Heart right ventricle (tissue), 16 donors: ENCODE measurements at regions not wholly inside any gene's neighbourhood (a gene's known extent, or its start where the extent isn't known, plus 50 kb on each side); places are given as distances from the start of the nearest gene placed in this dataset.

Source experiments
- ATAC-seq, 8 donors: fragments of 200-7000 bp; cut with Tn5 transposase; one replicate each; pipeline ENCODE4 v1.9.1; 2020; ENCODE audit warnings: mild to moderate bottlenecking in 8 of 8, moderate library complexity in 8 of 8, moderate number of reproducible peaks in 1 of 8
- DNase-seq, 2 donors: peaks; one replicate each; pipeline ENCODE4 v3.0.0-alpha.2; 2020
- H3K27ac ChIP-seq, 10 donors: fragments of 200-600 bp; sonication (generic) in 2 of 10; one replicate each; pipeline versions ENCODE4 v1.5.0 to v1.8.0; 2020 to 2022; ENCODE audit warnings: mild to moderate bottlenecking in 3 of 10
- H3K27me3 ChIP-seq, 7 donors: fragments of 200-600 bp; one replicate each; pipeline ENCODE4 v1.8.0; 2021 to 2022; ENCODE audit warnings: mild to moderate bottlenecking in 2 of 7
- H3K36me3 ChIP-seq, 9 donors: fragments of 200-600 bp; sonication (generic) in 1 of 9; one replicate each; pipeline versions ENCODE4 v1.5.0 to v1.8.0; 2020 to 2022; ENCODE audit warnings: mild to moderate bottlenecking in 2 of 9
- H3K4me1 ChIP-seq, 9 donors: fragments of 200-600 bp; sonication (generic) in 1 of 9; one replicate each; pipeline versions ENCODE4 v1.5.0 to v1.8.0; 2020 to 2022; ENCODE audit warnings: mild to moderate bottlenecking in 4 of 9
- H3K4me3 ChIP-seq, 10 donors: fragments of 200-600 bp; sonication (generic) in 2 of 10; one replicate each; pipeline versions ENCODE4 v1.5.0 to v1.8.0; 2020 to 2022; ENCODE audit warnings: mild to moderate bottlenecking in 7 of 10, moderate library complexity in 2 of 10
- H3K9me3 ChIP-seq, 11 donors: fragments of 200-600 bp in 10 of 11; sonication (generic) in 2 of 11; one replicate each; pipeline versions ENCODE4 v1.5.0 to v1.8.0; 2013 to 2022; ENCODE audit warnings: mild to moderate bottlenecking in 2 of 11, control low read depth in 1 of 11, moderate library complexity in 1 of 11
- WGBS, 2 donors: extraction: QIAGEN DNeasy Blood & Tissue Kit; methylation state at CpG; one replicate each; pipeline ENCODE4 v1.1.7; 2013; ENCODE audit warnings: inconsistent platforms in 1 of 2; 5-methylcytosine and 5-hydroxymethylcytosine counted together
- intact Hi-C, 10 donors: fragments of 100-400 bp; cut with DNase I; formaldehyde crosslinking; loops; one replicate each; pipeline versions ENCODE4 v1.11.1 to v1.14.2; 2022
- TF ChIP-seq, protein P1 (sequence below), 9 donors: fragments of 200-600 bp; sonication (generic) in 2 of 9; IDR thresholded peaks; one replicate each; pipeline versions ENCODE4 v1.5.0 to v1.8.0; 2021 to 2022; ENCODE audit warnings: antibody characterized with exemption in 9 of 9, mild to moderate bottlenecking in 5 of 9, moderate library complexity in 1 of 9
- donor health status: Arrhythmogenic right ventricular cardiomyopathy.
- donor health status: ischemic (EF 13 %, LVEDD 7.1; RV severe dilation, severe dysfunction).
- donor health status: healthy with polysubstance abuse.
- donor health status: DM: no; HTN: yes; CAD: no.
- donor health status: DM: no; HTN: no; CAD: no.
- donor health status: ischemic (EF 25% LVEDD 6.9; RV normal size, moderate dysfunction).
- donor health status: ischemic (EF 25% LVEDD 5.7; RV mildly dilated, moderate dysfunction).
- donor health status: healthy.
- donor health status: DM: yes; HTN: yes; CAD: no.
- donor health status: Ischemic cardiomyopathy.
- donor health status: ischemic (EF 35%, LVEDD 5.7; RV mildly dilated, moderate dysfunction).
- donor health status: nonischemic (EF 11% LVEDD 7.7; RV severe dilation, severe dysfunction).
- donor health status: DM: yes; HTN: yes; CAD: no.
- donor health status: PGD.
- donor health status: ischemic (EF 29% LVEDD 5.4; RV normal size, mild dysfunction).
- donor health status: nonischemic (EF 23%, LVEDD 6.1; RV moderate dilation, normal function).

DNA sequence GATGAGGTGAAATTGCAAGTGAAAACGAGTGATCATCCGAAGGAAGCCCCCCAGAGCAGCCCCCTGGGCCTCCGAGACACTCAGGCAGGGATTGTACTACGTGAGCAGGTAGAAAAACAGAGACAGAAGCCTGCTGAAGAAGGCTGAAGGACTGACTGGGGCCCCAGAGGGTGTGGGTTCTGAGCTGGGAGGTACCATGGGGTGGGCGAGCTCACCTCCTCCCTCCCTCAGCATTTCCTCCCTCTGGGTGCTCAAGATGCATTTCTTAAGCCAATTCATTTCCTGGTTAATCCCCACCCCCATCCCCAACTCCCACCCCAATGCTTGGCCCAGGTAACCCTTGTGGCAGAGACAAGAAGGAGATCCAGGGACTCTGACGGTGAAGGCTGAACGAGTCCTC lies 108.7 kb downstream of the BDH1 start:
- Histone ChIP-seq H3K4me1 (no peaks in the 10 kb centered on the region), H3K4me3 (no peak overlapping the region), H3K36me3 (no peaks in the 10 kb centered on the region), H3K9me3 (no peaks in the 10 kb centered on the region), H3K27me3 (no peaks in the 10 kb centered on the region), H3K27ac (no peak overlapping the region)
- 85 to 89% methylated on average over 7 of the region's 7 CpGs for WGBS, 2 donors
- TF ChIP-seq, protein P1, sequence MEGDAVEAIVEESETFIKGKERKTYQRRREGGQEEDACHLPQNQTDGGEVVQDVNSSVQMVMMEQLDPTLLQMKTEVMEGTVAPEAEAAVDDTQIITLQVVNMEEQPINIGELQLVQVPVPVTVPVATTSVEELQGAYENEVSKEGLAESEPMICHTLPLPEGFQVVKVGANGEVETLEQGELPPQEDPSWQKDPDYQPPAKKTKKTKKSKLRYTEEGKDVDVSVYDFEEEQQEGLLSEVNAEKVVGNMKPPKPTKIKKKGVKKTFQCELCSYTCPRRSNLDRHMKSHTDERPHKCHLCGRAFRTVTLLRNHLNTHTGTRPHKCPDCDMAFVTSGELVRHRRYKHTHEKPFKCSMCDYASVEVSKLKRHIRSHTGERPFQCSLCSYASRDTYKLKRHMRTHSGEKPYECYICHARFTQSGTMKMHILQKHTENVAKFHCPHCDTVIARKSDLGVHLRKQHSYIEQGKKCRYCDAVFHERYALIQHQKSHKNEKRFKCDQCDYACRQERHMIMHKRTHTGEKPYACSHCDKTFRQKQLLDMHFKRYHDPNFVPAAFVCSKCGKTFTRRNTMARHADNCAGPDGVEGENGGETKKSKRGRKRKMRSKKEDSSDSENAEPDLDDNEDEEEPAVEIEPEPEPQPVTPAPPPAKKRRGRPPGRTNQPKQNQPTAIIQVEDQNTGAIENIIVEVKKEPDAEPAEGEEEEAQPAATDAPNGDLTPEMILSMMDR (IDR thresholded peaks at IDR 0.05), result no peak
- intact Hi-C loops, result no loop called here
- ATAC-seq (no peak), DNase-seq (no peak)

DNA sequence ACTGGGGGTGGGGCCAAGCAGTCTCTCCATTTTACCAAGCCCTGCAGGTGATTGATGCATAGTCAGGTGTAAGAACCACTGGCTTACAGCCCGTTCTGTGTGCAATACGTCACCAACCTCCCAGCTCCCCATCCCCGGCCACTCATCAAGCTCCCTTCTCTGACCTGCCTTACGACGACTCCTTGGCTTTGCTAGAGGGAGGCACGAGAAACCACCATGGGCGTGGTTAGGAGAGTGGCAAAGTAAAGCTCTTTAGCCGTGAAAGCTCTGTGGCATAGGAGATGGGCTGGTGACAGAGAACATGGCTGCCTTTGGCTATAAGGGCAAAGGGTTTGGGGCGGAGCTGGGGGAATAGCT lies 109.1 kb downstream of the BDH1 start:
- WGBS, 2 donors, result 85 to 95% methylated on average over 9 of the region's 9 CpGs
- Histone ChIP-seq H3K27ac (no peak overlapping the region), H3K9me3 (no peaks in the 10 kb centered on the region), H3K36me3 (no peaks in the 10 kb centered on the region), H3K27me3 (no peaks in the 10 kb centered on the region), H3K4me3 (no peak overlapping the region), H3K4me1 (no peaks in the 10 kb centered on the region)
- intact Hi-C loops, result no loop called here
- no peak for ATAC-seq
- no peak for DNase-seq
- TF ChIP-seq, protein P1 (IDR thresholded peaks at IDR 0.05), result no peak

DNA sequence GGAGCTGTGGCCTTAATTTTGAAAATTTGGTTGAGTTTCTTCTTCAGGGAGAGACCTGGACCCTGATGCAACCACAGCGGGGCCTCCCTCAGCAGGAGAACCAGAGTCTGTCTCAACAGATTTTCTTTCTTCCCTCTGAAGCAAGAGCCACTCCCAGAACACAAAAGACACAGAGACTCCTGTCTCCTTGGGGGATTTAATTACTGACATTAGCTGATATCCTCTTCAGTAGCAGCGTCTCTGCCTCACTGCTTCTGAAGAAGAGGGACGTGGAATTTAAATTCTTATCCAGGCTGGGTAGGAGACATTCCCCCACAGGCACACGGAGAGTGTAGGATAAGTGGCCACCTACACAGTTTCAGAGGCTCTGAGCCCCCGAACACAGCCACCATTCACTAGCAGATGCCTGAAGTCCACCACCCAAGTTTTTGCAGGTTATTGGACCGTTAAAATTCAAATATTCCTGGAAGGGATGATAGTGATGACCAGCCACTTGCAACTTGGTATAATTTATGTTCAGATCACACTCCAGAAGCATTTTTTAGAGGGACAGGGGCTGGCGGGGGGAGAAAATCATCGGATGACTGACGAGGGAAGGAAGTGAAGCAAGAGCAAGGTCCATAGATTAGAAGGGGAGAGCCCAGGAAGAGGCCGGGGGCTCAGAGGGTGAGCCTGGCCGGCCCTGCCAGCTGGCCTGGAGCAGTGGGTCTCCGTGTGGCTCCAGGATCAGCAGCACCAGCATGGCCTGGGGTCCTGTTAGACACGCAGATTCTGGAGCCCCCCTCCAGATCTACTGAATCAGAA lies 109.7 kb downstream of the BDH1 start:
- Histone ChIP-seq H3K4me3 (no peak overlapping the region), H3K4me1 (no peaks in the 10 kb centered on the region), H3K36me3 (no peaks in the 10 kb centered on the region), H3K27ac (no peak overlapping the region), H3K9me3 (no peaks in the 10 kb centered on the region), H3K27me3 (peaks cover 0 to 3% (median 0%) of the 10 kb centered on the region in 7 donors)
- TF ChIP-seq, protein P1 (IDR thresholded peaks at IDR 0.05), result no peak
- ATAC-seq (no peak), DNase-seq (no peak)
- 74% methylated on average over 12 to 13 of the region's 13 CpGs for WGBS, 2 donors
- intact Hi-C loops, result no loop called here

DNA sequence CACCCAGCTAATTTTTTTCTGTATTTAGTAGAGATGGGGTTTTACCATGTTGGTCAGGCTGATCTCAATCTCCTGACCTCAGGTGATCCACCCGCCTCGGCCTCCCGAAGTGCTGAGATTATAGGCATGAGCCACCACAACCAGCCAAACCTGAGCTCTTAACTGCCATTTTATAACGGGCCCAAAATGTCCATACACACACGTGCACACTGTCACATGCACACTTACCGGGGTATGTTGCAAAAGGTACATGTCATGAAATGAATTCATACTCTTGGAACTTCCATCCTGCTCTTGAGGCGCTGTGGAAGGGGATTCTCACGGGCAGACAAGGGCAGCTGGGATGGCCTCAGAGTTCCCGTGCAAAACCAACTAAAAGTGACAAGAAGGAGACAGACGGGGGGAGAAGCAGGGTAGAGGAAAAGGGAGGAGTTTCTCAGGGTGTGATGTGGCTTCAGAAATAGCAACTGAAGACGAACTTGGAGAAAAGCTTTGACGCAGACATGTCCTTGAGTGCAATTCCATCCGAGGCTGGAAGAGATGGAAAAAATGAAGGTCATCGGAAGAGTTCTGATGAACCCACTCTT lies 110.9 kb downstream of the BDH1 start:
- no peaks in the 10 kb centered on the region for H3K36me3 ChIP-seq
- no peaks in the 10 kb centered on the region for H3K9me3 ChIP-seq
- no peaks in the 10 kb centered on the region for H3K4me1 ChIP-seq
- H3K4me3 ChIP-seq, result no peak overlapping the region
- no peak for DNase-seq
- no peak for ATAC-seq
- no peak overlapping the region for H3K27ac ChIP-seq
- peaks cover 0 to 3% (median 0%) of the 10 kb centered on the region in 7 donors for H3K27me3 ChIP-seq
- TF ChIP-seq, protein P1 (IDR thresholded peaks at IDR 0.05), result no peak
- intact Hi-C loops, result no loop called here
- WGBS, 2 donors, result 92 to 93% methylated on average over 14 of the region's 14 CpGs
